ENCODE measurements at regions not wholly inside any gene's neighbourhood (a gene's known extent, or its start where the extent isn't known, plus 50 kb on each side); places are given as distances from the start of the nearest gene placed in this dataset.

DNA sequence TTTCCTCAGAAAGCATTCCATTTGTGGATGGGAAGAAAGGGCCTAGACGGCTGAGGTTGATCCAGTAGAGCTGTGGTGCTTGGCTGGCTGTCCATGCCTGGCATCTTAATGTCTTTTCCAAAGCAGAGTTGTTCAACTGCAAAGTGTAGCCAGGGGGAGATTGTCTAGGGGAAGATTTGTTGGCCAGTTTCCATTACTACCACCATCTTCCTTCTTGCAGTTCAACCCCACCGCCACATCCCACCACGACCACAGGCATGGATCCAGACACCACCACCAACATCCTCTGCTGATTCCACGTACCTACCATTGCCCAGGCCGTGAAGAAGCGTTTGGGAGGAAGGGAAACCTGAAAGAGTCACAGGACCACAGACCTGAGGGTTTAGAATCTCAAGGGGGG is 50.7 kb upstream of the HAAO start:
- H2AFZ ChIP-seq (ENCODE audit: low read length), result no peak overlapping the region
- no peaks in the 10 kb centered on the region for H3K4me1 ChIP-seq (ENCODE audit: insufficient read depth, low read length, poor library complexity, severe bottlenecking)
- no peaks in the 10 kb centered on the region for H3K9me3 ChIP-seq (ENCODE audit: insufficient read depth, low read depth, low read length)
- no peaks in the 10 kb centered on the region for H3K27me3 ChIP-seq (ENCODE audit: insufficient read depth, low read length, poor library complexity, severe bottlenecking)
- no peak for TF ChIP-seq EZH2phosphoT487 (IDR thresholded peaks at IDR 0.05; ENCODE audit: borderline replicate concordance)
- TF ChIP-seq, protein P1, sequence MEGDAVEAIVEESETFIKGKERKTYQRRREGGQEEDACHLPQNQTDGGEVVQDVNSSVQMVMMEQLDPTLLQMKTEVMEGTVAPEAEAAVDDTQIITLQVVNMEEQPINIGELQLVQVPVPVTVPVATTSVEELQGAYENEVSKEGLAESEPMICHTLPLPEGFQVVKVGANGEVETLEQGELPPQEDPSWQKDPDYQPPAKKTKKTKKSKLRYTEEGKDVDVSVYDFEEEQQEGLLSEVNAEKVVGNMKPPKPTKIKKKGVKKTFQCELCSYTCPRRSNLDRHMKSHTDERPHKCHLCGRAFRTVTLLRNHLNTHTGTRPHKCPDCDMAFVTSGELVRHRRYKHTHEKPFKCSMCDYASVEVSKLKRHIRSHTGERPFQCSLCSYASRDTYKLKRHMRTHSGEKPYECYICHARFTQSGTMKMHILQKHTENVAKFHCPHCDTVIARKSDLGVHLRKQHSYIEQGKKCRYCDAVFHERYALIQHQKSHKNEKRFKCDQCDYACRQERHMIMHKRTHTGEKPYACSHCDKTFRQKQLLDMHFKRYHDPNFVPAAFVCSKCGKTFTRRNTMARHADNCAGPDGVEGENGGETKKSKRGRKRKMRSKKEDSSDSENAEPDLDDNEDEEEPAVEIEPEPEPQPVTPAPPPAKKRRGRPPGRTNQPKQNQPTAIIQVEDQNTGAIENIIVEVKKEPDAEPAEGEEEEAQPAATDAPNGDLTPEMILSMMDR (conservative IDR thresholded peaks at IDR 0.05; ENCODE audit: low read length), result no peak
- no peak overlapping the region for H3K4me3 ChIP-seq (ENCODE audit: low read length, poor library complexity, severe bottlenecking)
- H3K9ac ChIP-seq (ENCODE audit: low read depth, low read length, poor library complexity, severe bottlenecking), result no peak overlapping the region
- no peaks in the 10 kb centered on the region for H3K79me2 ChIP-seq (ENCODE audit: insufficient read depth, low read length)
- no peaks in the 10 kb centered on the region for H3F3A ChIP-seq (ENCODE audit: low read depth)
- no peaks in the 10 kb centered on the region for H3K9me2 ChIP-seq (replicated peaks; ENCODE audit: low read depth, low read length)
- H3K4me2 ChIP-seq (ENCODE audit: low read depth, low read length, poor library complexity, severe bottlenecking), result no peak overlapping the region
- no peaks in the 10 kb centered on the region for H3K36me3 ChIP-seq (ENCODE audit: insufficient read depth, low read length)
- H4K20me1 ChIP-seq (ENCODE audit: insufficient read depth, low read length, poor library complexity, severe bottlenecking), result no peaks in the 10 kb centered on the region

DNA sequence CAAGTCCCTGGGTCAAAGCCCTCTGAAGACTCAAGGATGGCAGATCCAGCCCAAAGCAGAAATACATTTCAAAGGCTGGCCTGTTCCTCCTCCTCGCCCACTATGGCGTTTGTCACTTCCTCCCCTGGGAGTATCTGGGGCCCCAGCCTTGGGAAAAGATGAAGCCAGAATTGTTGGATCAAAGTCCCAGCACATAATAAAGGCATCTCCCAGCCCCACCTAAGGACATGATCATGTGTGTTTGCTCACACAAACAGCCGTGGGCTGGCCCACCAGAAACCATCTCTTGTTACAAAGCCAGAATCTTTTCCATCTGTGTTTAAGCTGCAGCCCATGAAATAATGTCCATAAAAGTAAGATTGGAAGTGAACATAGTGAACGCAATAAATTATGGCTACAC is 50.1 kb upstream of the HAAO start:
- no peak overlapping the region for H3K4me2 ChIP-seq (ENCODE audit: low read depth, low read length, poor library complexity, severe bottlenecking)
- no peak overlapping the region for H2AFZ ChIP-seq (ENCODE audit: low read length)
- H3K79me2 ChIP-seq (ENCODE audit: insufficient read depth, low read length), result no peaks in the 10 kb centered on the region
- no peak for TF ChIP-seq EZH2phosphoT487 (IDR thresholded peaks at IDR 0.05; ENCODE audit: borderline replicate concordance)
- H3K27me3 ChIP-seq (ENCODE audit: insufficient read depth, low read length, poor library complexity, severe bottlenecking), result no peaks in the 10 kb centered on the region
- no peaks in the 10 kb centered on the region for H4K20me1 ChIP-seq (ENCODE audit: insufficient read depth, low read length, poor library complexity, severe bottlenecking)
- H3K4me3 ChIP-seq (ENCODE audit: low read length, poor library complexity, severe bottlenecking), result no peak overlapping the region
- H3K36me3 ChIP-seq (ENCODE audit: insufficient read depth, low read length), result no peaks in the 10 kb centered on the region
- H3F3A ChIP-seq (ENCODE audit: low read depth), result no peaks in the 10 kb centered on the region
- H3K4me1 ChIP-seq (ENCODE audit: insufficient read depth, low read length, poor library complexity, severe bottlenecking), result no peaks in the 10 kb centered on the region
- no peak overlapping the region for H3K9ac ChIP-seq (ENCODE audit: low read depth, low read length, poor library complexity, severe bottlenecking)
- H3K9me3 ChIP-seq (ENCODE audit: insufficient read depth, low read depth, low read length), result no peaks in the 10 kb centered on the region
- no peaks in the 10 kb centered on the region for H3K9me2 ChIP-seq (replicated peaks; ENCODE audit: low read depth, low read length)

Data from Loucy (cell line).